22Rv1 (cell line): ENCODE measurements at regions not wholly inside any gene's neighbourhood (a gene's known extent, or its start where the extent isn't known, plus 50 kb on each side); places are given as distances from the start of the nearest gene placed in this dataset.

ENCODE experiments used
- H3K27ac ChIP-seq: fragments of 450-650 bp; 2 replicates; pipeline ENCODE4 v1.5.1; 2017
- CTCF ChIP-seq: fragments of 450-650 bp; IDR thresholded peaks from 2 replicates; pipeline ENCODE4 v1.5.1; 2017; ENCODE audit warnings: mild to moderate bottlenecking
- ZFX ChIP-seq: fragments of 450-650 bp; IDR thresholded peaks from 2 replicates; pipeline ENCODE4 v1.6.1; 2017; ENCODE audit warnings: antibody characterized with exemption, borderline replicate concordance

GRCh38 chr20:52783769-52784168, 188.4 kb upstream of the TSHZ2 start:
- no peak overlapping the region for H3K27ac ChIP-seq
- TF ChIP-seq CTCF (peak; percentile 57), ZFX (no peak)

- no peak overlapping the region for H3K27ac ChIP-seq
- no peak for TF ChIP-seq CTCF
- no peak for TF ChIP-seq ZFX
Measured at GRCh38 chr20:52780462-52780861, 191.7 kb upstream of the TSHZ2 start.

GRCh38 chr20:52779125-52779524, 193.0 kb upstream of the TSHZ2 start:
- H3K27ac ChIP-seq, result no peak overlapping the region
- TF ChIP-seq ZFX (no peak), CTCF (no peak)

- H3K27ac ChIP-seq, result no peak overlapping the region
- no peak for TF ChIP-seq ZFX
- TF ChIP-seq CTCF, result no peak
Measured at GRCh38 chr20:52777171-52777570, 195.0 kb upstream of the TSHZ2 start.

- H3K27ac ChIP-seq, result no peak overlapping the region
- TF ChIP-seq ZFX (no peak), CTCF (no peak)
Measured at GRCh38 chr20:52775786-52776185, 196.4 kb upstream of the TSHZ2 start.

- TF ChIP-seq ZFX, result no peak
- no peak for TF ChIP-seq CTCF
- H3K27ac ChIP-seq, result no peak overlapping the region
Measured at GRCh38 chr20:52768694-52769093, 203.5 kb upstream of the TSHZ2 start.

GRCh38 chr20:52766645-52767435, 205.3 kb upstream of the TSHZ2 start:
- TF ChIP-seq CTCF (no peak), ZFX (no peak)
- H3K27ac ChIP-seq, result no peak overlapping the region
